22Rv1 (cell line): ENCODE measurements at regions not wholly inside any gene's neighbourhood (a gene's known extent, or its start where the extent isn't known, plus 50 kb on each side); places are given as distances from the start of the nearest gene placed in this dataset.

Source experiments
- H3K27ac ChIP-seq: fragments of 450-650 bp; 2 replicates; pipeline ENCODE4 v1.5.1; 2017
- ZFX ChIP-seq: fragments of 450-650 bp; IDR thresholded peaks from 2 replicates; pipeline ENCODE4 v1.6.1; 2017; ENCODE audit warnings: antibody characterized with exemption, borderline replicate concordance
- TF ChIP-seq, protein P1 (sequence below): fragments of 450-650 bp; IDR thresholded peaks from 2 replicates; pipeline ENCODE4 v1.5.1; 2017; ENCODE audit warnings: mild to moderate bottlenecking

DNA sequence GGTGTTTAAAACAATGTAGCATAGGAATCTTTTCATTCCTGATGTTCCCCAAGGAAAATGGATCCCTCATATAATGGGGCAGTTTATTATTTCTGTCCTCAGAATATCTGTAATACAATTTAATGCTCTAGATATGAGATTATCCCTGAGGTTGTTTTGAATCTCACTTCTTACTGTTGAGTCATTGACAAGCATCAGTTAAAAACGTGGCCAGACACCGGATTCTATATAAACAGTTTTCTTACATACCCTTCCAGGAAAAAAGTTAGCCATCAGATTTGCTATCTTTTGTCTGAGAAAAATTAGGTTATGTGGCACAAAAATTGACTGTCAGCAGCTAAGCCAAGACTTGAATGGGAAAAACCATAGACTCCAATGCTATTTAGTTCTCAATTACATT is 539.8 kb upstream of the CELF2 start:
- TF ChIP-seq, protein P1, sequence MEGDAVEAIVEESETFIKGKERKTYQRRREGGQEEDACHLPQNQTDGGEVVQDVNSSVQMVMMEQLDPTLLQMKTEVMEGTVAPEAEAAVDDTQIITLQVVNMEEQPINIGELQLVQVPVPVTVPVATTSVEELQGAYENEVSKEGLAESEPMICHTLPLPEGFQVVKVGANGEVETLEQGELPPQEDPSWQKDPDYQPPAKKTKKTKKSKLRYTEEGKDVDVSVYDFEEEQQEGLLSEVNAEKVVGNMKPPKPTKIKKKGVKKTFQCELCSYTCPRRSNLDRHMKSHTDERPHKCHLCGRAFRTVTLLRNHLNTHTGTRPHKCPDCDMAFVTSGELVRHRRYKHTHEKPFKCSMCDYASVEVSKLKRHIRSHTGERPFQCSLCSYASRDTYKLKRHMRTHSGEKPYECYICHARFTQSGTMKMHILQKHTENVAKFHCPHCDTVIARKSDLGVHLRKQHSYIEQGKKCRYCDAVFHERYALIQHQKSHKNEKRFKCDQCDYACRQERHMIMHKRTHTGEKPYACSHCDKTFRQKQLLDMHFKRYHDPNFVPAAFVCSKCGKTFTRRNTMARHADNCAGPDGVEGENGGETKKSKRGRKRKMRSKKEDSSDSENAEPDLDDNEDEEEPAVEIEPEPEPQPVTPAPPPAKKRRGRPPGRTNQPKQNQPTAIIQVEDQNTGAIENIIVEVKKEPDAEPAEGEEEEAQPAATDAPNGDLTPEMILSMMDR = no peak
- no peak for TF ChIP-seq ZFX
- no peak overlapping the region for H3K27ac ChIP-seq

DNA sequence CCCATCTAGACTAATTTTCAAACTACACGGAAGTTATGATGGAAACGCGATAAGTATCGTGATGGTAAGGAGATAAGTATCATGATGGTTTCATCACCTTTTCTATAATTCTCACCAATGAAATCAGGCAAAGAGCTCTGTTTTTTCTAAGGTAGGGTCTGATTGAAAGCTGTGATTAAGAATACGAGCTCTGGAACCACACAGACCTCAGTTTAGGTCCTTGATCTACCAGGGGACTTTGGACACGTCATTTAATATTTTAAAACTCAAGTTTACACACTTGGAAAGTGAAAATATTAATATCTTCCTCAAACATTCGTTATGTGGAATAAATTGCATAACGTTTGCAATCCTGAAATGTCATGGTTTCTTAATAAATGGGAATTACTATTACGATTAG is 538.2 kb upstream of the CELF2 start:
- TF ChIP-seq, protein P1 = no peak
- no peak for TF ChIP-seq ZFX
- H3K27ac ChIP-seq = no peak overlapping the region

DNA sequence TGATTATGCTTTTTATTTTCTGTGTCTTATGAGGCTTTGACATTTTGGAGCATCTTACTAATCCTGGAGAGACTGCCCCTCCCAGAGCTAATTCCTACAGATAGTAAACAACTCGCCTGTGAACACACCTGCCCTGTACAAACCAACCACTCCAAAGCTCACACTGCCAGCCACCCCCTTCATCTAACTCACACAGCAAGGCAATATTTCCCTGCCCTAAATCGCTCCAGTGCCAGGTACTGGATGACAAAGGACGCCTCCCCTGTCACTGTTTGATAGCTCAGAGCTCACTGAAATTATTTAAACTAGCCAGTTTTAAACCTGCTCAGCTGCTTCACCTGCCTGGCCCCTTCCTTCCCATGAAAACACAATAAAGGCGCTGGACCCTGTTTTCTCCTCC is 535.1 kb upstream of the CELF2 start:
- TF ChIP-seq, protein P1 = no peak
- no peak for TF ChIP-seq ZFX
- no peak overlapping the region for H3K27ac ChIP-seq

DNA sequence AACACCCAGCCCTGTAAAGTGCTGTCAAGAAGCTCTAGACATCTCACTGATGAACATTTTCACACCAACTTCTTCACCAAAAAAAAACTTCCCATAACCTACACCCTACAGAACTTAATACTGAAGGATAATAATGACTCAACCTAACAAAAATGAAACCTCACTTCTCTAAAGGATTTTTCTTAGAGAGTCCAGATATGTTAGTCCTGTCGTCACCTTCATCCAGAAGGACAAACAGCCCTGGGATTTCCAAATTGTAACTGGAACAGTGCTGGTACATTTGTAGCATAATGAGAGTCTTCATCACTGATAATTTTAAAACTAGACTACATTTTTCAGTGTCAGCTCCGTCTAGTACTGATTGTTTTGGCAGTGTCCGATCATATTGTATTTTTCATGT is 528.6 kb upstream of the CELF2 start:
- TF ChIP-seq ZFX = no peak
- TF ChIP-seq, protein P1 = no peak
- no peak overlapping the region for H3K27ac ChIP-seq

DNA sequence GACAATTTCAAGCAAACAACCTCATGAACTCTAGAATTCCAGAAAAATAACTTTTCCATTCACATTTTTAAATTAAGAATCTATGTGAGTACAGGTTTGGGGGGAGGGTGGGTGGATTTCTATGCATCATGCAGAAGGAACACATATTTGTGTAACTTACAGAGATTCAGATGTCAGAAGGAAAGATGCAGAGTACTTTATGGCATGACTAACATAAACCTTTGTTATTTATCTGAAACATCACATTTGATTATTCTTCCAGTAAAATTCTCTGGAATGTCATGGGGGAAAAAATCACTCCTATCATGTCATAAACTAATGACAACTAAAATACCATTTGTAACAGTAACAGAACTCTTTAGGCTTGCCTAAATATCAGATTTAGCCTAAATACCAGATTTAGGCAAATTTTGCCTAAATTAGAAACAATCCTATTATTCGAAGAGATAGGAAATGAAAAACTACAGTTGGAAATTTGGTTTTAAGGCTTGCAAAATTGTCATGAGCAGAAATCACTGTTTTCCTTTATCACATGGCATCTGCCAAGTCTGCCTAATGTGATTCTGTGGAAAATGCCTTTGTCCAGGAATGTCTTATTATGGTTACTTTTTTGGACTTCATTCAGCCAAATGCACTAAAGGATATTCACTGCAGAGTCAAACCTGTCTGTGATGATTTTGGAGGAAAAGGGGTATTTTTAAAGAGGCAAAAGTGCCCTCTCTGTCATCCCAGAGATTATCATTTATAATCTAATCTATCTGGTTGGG is 527.7 kb upstream of the CELF2 start:
- H3K27ac ChIP-seq = no peak overlapping the region
- no peak for TF ChIP-seq ZFX
- TF ChIP-seq, protein P1 = no peak

DNA sequence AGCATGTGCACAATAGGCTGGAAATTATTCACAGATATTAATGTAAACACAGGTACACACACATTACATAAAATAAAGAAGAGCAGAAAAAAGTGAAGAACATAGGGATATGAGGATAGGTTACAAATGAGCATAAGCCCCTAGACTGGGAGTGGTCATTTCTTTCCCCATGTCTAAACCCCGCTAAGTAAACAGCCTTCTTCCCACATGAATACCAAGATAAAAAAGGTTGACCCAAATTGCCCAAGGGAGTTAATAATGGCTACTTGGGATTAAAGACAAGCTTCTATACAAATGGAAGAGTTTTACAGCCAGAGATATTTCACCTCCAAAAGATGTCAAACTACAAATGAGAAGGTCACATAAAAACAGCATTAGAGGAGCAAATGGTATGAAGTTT is 527.1 kb upstream of the CELF2 start:
- TF ChIP-seq ZFX = no peak
- TF ChIP-seq, protein P1 = no peak
- no peak overlapping the region for H3K27ac ChIP-seq

DNA sequence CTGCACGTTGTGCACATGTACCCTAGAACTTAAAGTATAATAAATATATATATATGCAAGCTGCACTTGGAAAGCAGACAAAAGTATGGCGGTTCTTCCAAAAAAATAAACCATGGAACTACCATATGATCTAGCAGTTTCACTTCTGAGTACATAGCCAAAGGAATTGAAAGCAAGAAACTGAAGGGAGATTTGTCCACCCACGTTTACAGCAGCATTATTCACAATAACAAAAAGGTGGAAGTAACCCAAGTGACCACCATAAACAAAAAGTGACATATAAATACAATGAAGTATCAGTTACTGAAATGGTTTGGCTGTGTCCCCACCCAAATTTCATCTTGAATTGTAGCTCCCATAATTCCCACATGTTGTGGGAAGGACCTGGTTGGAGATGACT is 525.3 kb upstream of the CELF2 start:
- TF ChIP-seq, protein P1 = no peak
- no peak overlapping the region for H3K27ac ChIP-seq
